GM13976 (cell line): ENCODE measurements at regions not wholly inside any gene's neighbourhood (a gene's known extent, or its start where the extent isn't known, plus 50 kb on each side); places are given as distances from the start of the nearest gene placed in this dataset.
"Not testable (repeated sequence)": the region's sequence is repeated elsewhere in the genome, so short reads cannot be mapped to it uniquely, and the experiment has no call there.

Source experiments
- DNase-seq: peaks from one replicate; pipeline ENCODE4 v3.0.0; 2012; ENCODE audit warnings: low spot score
- in situ Hi-C: fragments of 300-500 bp; cut with MboI; formaldehyde crosslinking; loops from one replicate; pipeline ENCODE4 v1.12.0; 2022; ENCODE audit warnings: low sequenced_read_pairs, mixed read lengths, inconsistent platforms; ENCODE audit not compliant: unreplicated experiment
- TF ChIP-seq, protein P1 (sequence below): IDR thresholded peaks from 2 replicates; pipeline ENCODE4 v1.5.1; 2012; ENCODE audit warnings: borderline replicate concordance, mild to moderate bottlenecking; ENCODE audit not compliant: insufficient read depth; ENCODE audit errors: extremely low read depth, missing control alignments, control extremely low read depth

DNA sequence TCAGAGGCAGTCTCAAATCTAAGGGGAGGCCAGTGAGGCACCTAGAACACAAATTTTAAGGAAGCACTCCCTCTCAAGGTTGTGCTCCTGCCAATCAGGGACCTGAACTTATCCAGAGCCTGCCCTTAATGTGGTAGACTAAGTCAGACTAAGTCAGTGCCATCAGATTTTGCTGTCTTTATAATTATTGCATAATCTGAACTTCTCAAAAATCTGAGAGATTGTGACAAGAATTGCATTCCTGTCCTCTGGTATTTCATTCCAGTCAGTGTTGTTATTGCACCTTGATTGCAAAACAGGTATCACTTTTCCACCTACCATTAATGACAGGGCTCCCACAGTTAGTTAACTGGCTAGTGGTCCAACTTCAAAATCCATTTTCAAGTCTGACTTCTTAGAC is 197.1 kb upstream of the HCN1 start:
- in situ Hi-C loops = no loop called here
- no peak for DNase-seq
- TF ChIP-seq, protein P1, sequence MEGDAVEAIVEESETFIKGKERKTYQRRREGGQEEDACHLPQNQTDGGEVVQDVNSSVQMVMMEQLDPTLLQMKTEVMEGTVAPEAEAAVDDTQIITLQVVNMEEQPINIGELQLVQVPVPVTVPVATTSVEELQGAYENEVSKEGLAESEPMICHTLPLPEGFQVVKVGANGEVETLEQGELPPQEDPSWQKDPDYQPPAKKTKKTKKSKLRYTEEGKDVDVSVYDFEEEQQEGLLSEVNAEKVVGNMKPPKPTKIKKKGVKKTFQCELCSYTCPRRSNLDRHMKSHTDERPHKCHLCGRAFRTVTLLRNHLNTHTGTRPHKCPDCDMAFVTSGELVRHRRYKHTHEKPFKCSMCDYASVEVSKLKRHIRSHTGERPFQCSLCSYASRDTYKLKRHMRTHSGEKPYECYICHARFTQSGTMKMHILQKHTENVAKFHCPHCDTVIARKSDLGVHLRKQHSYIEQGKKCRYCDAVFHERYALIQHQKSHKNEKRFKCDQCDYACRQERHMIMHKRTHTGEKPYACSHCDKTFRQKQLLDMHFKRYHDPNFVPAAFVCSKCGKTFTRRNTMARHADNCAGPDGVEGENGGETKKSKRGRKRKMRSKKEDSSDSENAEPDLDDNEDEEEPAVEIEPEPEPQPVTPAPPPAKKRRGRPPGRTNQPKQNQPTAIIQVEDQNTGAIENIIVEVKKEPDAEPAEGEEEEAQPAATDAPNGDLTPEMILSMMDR = no peak

DNA sequence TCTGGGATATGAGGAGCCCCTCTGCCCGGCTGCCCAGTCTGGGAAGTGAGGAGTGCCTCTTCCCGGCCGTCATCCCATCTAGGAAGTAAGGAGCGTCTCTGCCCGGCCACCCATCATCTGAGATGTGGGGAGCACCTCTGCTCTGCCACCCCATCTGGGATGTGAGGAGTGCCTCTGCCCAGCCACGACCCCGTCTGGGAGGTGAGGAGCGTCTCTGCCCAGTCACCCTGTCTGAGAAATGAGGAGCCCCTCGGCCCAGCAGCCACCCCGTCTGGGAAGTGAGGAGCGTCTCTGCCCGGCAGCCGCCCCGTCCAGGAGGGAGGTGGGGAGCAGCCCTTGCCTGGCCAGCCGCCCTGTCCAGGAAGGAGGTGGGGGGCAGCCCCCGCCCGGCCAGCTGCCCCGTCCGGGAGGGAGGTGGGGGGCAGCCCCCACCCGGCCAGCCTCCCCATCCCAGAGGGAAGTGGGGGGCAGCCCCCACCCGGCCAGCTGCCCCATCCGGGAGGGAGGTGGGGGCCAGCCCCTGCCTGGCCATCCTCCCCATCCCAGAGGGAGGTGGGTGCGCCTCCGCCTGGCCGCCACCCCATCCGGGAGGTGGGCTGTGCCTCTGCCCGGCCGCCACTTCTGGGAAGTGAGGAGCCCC is 194.4 kb upstream of the HCN1 start:
- in situ Hi-C loops, DNase-seq: not testable (repeated sequence)

DNA sequence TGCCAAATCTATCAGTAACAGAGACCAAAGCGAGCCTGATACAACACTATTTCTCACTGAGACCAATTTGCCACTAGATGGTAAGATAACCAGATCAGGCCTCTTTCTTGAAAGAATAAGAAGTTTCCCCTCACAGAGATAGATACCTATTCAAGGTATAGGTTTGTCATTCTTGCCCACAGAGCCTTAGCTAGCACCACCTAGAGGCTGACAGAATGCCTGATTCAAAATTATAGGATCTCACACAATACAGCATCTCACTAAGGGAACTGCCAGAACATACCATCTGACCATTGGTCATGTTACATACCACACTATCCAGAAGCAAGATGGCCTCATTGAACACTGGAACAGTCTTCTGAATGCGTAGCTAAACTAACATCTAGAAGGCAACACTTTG is 166.6 kb upstream of the HCN1 start:
- in situ Hi-C loops = no loop called here
- TF ChIP-seq, protein P1 = no peak
- no peak for DNase-seq

DNA sequence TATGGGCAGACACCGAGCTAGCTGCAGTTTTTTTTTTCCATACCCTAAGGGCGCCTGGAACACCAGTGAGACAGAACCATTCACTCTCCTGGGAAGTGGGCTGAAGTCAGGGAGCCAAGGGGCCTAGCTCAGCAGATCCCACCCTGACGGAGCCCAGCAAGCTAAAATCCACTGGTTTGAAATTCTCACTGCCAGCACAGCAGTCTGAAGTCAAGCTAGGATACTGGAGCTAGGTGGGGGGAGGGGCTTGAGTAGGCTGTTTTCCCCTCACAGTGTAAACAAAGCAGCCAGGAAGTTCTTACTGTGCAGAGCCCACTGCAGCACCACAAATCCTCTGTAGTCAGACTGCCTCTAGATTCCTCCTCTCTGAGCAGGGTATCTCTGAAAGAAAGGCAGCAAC is 151.7 kb upstream of the HCN1 start:
- TF ChIP-seq, protein P1 = no peak
- no peak for DNase-seq
- in situ Hi-C loops = no loop called here

DNA sequence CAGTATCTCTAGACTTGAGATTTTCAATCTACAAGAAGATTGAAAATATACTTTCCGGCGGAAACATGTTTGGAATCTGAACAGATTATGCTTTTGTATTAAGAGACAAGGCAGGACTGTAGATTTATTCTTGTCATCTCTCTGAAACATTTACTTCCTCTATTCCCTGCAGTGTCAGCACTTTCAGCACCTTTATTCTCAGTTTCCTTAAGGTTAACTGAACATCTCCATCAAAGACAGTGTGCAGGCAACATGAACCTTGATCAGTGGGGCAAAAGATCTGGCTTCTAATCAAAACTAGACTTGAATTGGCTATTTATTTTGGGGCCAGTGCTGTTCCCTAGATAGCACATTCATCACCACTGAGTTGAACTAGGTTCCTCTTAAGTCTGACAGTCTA is 129.9 kb upstream of the HCN1 start:
- in situ Hi-C loops = no loop called here
- TF ChIP-seq, protein P1 = no peak
- no peak for DNase-seq

DNA sequence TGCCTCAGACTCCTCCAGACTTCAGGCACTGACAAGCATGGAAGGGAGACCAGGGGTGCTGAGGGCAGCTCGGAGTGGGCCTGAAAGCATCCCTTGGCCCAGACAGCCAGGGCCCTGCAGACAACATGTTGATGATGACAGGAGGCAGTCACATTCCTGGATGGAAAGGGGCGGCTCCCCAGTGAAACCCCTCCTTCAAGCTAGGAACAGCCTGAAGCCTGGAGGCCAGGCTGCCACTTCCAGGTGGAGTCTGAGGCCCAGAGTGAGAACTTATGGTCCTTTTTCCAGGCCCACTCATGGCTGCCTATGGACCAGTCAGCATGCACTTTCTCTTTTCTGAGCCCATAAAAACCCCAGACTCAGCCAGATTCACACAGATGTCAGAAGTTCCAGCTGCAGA is 104.2 kb upstream of the HCN1 start:
- in situ Hi-C loops = no loop called here
- TF ChIP-seq, protein P1 = no peak
- DNase-seq = no peak

DNA sequence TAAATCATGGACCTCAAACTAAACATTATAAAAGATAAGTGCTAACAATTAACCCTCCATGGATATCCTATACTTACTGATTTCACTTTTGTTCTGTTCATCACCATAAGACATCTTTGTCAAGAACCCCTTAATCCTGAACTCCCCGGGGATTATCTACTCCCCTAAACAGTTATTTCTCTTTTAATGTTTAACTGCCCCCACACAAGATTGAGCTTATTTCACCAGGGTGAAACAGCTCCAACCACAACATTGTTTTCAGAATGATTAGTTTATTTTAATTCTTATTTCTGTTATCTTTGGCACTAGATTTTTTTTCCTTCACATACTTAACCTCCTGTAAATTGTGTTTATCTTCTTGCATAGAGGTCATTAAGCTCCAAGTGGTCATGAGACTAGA is 103.2 kb upstream of the HCN1 start:
- DNase-seq = no peak
- TF ChIP-seq, protein P1 = no peak
- in situ Hi-C loops = no loop called here
